HEK293 (cell line): ENCODE measurements at regions not wholly inside any gene's neighbourhood (a gene's known extent, or its start where the extent isn't known, plus 50 kb on each side); places are given as distances from the start of the nearest gene placed in this dataset.

Source experiments
- CTCF ChIA-PET: fragments of 350-600 bp; formaldehyde crosslinking; extraction: SDS; loops from one replicate; lab custom pipeline; 2021; ENCODE audit warnings: antibody characterized with exemption; lab: Yijun Ruan, JAX
- POLR2A ChIA-PET: fragments of 300-600 bp; formaldehyde crosslinking; extraction: SDS; loops from one replicate; lab custom pipeline; 2020; ENCODE audit warnings: antibody characterized with exemption, inconsistent platforms; lab: Yijun Ruan, JAX
- H3K27ac ChIP-seq: fragments of 200-500 bp; sonication (Bioruptor generic); 2 replicates; pipeline ENCODE4 v1.5.1; 2014; ENCODE audit warnings: low read depth, low read length, control low read depth, inconsistent platforms; ENCODE audit errors: extremely low read depth
- H3K36me3 ChIP-seq, 2 experiments: fragments of 200-500 bp in 1 of 2; sonication (Bioruptor generic) in 1 of 2; 1 replicate in 1 of 2; 2 replicates in 1 of 2; pipeline ENCODE4 v1.5.1; 2014 to 2017; ENCODE audit warnings: inconsistent platforms in 2 of 2, low read length in 2 of 2; ENCODE audit not compliant: control insufficient read depth in 2 of 2, insufficient read depth in 1 of 2
- H3K4me1 ChIP-seq: fragments of 200-500 bp; sonication (Bioruptor generic); 2 replicates; pipeline ENCODE4 v1.5.1; 2014; ENCODE audit warnings: mild to moderate bottlenecking, low read length, inconsistent platforms; ENCODE audit not compliant: control insufficient read depth, insufficient read depth
- H3K4me3 ChIP-seq: 2 replicates; pipeline ENCODE4 v1.5.1; 2011; ENCODE audit warnings: low read depth, mild to moderate bottlenecking, control low read depth, low read length, moderate library complexity
- H3K9me3 ChIP-seq: fragments of 200-500 bp; sonication (Bioruptor generic); 2 replicates; pipeline ENCODE4 v1.5.1; 2014; ENCODE audit warnings: low read depth, low read length, inconsistent platforms; ENCODE audit not compliant: control insufficient read depth, insufficient read depth
- KLF8 ChIP-seq: fragments of 450-650 bp; formaldehyde crosslinking; IDR thresholded peaks from 2 replicates; pipeline ENCODE4 v1.5.1; 2016; ENCODE audit warnings: missing biosample characterization, missing genetic modification characterization
- SP2 ChIP-seq: fragments of 450-650 bp; formaldehyde crosslinking; IDR thresholded peaks from 2 replicates; pipeline ENCODE4 v1.5.1; 2016; ENCODE audit warnings: missing biosample characterization, missing genetic modification characterization
- TRIM28 ChIP-seq: IDR thresholded peaks from 2 replicates; pipeline ENCODE4 v1.6.1; 2011; ENCODE audit warnings: low read length, control low read depth, borderline replicate concordance
- WT1 ChIP-seq: fragments of 450-650 bp; formaldehyde crosslinking; IDR thresholded peaks from 2 replicates; pipeline ENCODE4 v1.5.1; 2016; ENCODE audit warnings: missing biosample characterization, missing genetic modification characterization
- ZBTB20 ChIP-seq: fragments of 450-650 bp; formaldehyde crosslinking; IDR thresholded peaks from 2 replicates; pipeline ENCODE4 v1.5.1; 2016; ENCODE audit warnings: missing biosample characterization, missing genetic modification characterization
- ZBTB48 ChIP-seq: fragments of 450-650 bp; formaldehyde crosslinking; IDR thresholded peaks from 2 replicates; pipeline ENCODE4 v1.5.1; 2016; ENCODE audit warnings: missing biosample characterization, missing genetic modification characterization
- ZBTB8A ChIP-seq: fragments of 450-650 bp; formaldehyde crosslinking; IDR thresholded peaks from 2 replicates; pipeline ENCODE4 v1.5.1; 2016; ENCODE audit warnings: missing biosample characterization, missing genetic modification characterization
- ZNF114 ChIP-seq: fragments of 450-650 bp; formaldehyde crosslinking; IDR thresholded peaks from 2 replicates; pipeline ENCODE4 v1.5.0; 2017; ENCODE audit warnings: missing biosample characterization, missing genetic modification characterization
- ZNF394 ChIP-seq: fragments of 450-650 bp; formaldehyde crosslinking; IDR thresholded peaks from 2 replicates; pipeline ENCODE4 v1.5.1; 2016; ENCODE audit warnings: missing biosample characterization, missing genetic modification characterization, mild to moderate bottlenecking, moderate library complexity, borderline replicate concordance
- ZNF629 ChIP-seq: fragments of 450-650 bp; formaldehyde crosslinking; IDR thresholded peaks from 2 replicates; pipeline ENCODE4 v1.5.1; 2017; ENCODE audit warnings: missing biosample characterization, missing genetic modification characterization
- ZNF660 ChIP-seq: fragments of 450-650 bp; IDR thresholded peaks from 2 replicates; pipeline ENCODE4 v1.5.1; 2018; ENCODE audit warnings: missing biosample characterization, mild to moderate bottlenecking, missing genetic modification characterization
- ZNF707 ChIP-seq: fragments of 450-650 bp; formaldehyde crosslinking; IDR thresholded peaks from 2 replicates; pipeline ENCODE4 v1.5.1; 2016; ENCODE audit warnings: missing biosample characterization, missing genetic modification characterization
- ZXDB ChIP-seq: fragments of 450-650 bp; formaldehyde crosslinking; IDR thresholded peaks from 2 replicates; pipeline ENCODE4 v1.5.1; 2016; ENCODE audit warnings: missing biosample characterization, missing genetic modification characterization
- TF ChIP-seq, protein P1 (sequence below): fragments of 450-650 bp; formaldehyde crosslinking; IDR thresholded peaks from 2 replicates; pipeline ENCODE4 v1.5.1; 2016; ENCODE audit warnings: missing biosample characterization, missing genetic modification characterization
- TF ChIP-seq, protein P2 (sequence below): fragments of 450-650 bp; formaldehyde crosslinking; IDR thresholded peaks from 2 replicates; pipeline ENCODE4 v1.5.1; 2016; ENCODE audit warnings: missing biosample characterization, missing genetic modification characterization
- TF ChIP-seq, protein P3 (sequence below): fragments of 450-650 bp; formaldehyde crosslinking; IDR thresholded peaks from 2 replicates; pipeline ENCODE4 v1.5.1; 2016; ENCODE audit warnings: missing biosample characterization, missing genetic modification characterization
- TF ChIP-seq, protein P4 (sequence below): fragments of 450-650 bp; formaldehyde crosslinking; IDR thresholded peaks from 2 replicates; pipeline ENCODE4 v1.5.1; 2016; ENCODE audit warnings: missing biosample characterization, missing genetic modification characterization
- TF ChIP-seq, protein P5 (sequence below): sonication (generic); formaldehyde crosslinking; IDR thresholded peaks from 2 replicates; pipeline ENCODE4 v1.8.1; 2022; ENCODE audit warnings: mild to moderate bottlenecking, moderate library complexity, missing genetic modification reagents

DNA sequence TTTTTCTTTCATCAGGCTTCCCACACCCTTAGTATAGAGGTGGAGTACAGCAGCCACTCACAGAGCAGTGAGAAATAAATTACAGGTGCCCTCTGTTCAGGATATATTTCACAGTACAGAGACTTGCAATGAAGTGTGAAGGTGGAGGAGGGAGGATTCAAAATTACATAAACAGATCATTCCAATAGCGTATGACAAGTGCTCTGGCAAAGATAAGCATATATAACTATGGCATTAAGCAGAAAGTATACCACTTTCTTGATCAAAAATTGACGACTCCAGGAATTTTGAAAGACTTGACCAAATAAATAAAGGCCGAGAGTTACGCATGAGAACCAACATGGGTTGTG, 108.7 kb downstream of the GPX5 start:
- Histone ChIP-seq H3K9me3 (no peaks in the 10 kb centered on the region), H3K4me3 (peak overlapping the region; percentile 47), H3K4me1 (no peaks in the 10 kb centered on the region), H3K36me3 (no peaks in the 10 kb centered on the region)
- POLR2A ChIA-PET, result interaction anchor here (0.7 to 2.0 kb wide), 9 partner anchors 10 to 299 kb away, joined by 3 to 12 read pairs (median 6); partner anchors contain the start of gene ZSCAN31
- CTCF ChIA-PET, result interaction anchor here (0.6 to 1.5 kb wide), 8 partner anchors 12 to 699 kb away, joined by 3 to 5 read pairs (median 4); no protein-coding TSS in a partner anchor
- TF ChIP-seq, protein P1, sequence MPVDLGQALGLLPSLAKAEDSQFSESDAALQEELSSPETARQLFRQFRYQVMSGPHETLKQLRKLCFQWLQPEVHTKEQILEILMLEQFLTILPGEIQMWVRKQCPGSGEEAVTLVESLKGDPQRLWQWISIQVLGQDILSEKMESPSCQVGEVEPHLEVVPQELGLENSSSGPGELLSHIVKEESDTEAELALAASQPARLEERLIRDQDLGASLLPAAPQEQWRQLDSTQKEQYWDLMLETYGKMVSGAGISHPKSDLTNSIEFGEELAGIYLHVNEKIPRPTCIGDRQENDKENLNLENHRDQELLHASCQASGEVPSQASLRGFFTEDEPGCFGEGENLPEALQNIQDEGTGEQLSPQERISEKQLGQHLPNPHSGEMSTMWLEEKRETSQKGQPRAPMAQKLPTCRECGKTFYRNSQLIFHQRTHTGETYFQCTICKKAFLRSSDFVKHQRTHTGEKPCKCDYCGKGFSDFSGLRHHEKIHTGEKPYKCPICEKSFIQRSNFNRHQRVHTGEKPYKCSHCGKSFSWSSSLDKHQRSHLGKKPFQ (tag by site-specific recombination), result 0 out of 2 replicates have a peak, but pooled peaks have one; percentile 35
- TF ChIP-seq, protein P2, sequence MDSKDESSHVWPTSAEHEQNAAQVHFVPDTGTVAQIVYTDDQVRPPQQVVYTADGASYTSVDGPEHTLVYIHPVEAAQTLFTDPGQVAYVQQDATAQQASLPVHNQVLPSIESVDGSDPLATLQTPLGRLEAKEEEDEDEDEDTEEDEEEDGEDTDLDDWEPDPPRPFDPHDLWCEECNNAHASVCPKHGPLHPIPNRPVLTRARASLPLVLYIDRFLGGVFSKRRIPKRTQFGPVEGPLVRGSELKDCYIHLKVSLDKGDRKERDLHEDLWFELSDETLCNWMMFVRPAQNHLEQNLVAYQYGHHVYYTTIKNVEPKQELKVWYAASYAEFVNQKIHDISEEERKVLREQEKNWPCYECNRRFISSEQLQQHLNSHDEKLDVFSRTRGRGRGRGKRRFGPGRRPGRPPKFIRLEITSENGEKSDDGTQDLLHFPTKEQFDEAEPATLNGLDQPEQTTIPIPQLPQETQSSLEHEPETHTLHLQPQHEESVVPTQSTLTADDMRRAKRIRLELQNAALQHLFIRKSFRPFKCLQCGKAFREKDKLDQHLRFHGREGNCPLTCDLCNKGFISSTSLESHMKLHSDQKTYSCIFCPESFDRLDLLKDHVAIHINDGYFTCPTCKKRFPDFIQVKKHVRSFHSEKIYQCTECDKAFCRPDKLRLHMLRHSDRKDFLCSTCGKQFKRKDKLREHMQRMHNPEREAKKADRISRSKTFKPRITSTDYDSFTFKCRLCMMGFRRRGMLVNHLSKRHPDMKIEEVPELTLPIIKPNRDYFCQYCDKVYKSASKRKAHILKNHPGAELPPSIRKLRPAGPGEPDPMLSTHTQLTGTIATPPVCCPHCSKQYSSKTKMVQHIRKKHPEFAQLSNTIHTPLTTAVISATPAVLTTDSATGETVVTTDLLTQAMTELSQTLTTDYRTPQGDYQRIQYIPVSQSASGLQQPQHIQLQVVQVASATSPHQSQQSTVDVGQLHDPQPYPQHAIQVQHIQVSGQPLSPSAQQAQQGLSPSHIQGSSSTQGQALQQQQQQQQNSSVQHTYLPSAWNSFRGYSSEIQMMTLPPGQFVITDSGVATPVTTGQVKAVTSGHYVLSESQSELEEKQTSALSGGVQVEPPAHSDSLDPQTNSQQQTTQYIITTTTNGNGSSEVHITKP, result peak; percentile 90
- TF ChIP-seq ZNF707 (tag by site-specific recombination) (no peak), WT1 (tag by site-specific recombination) (peak; percentile 64; the same call in 1 of the 2 replicates)
- TF ChIP-seq, all 188 proteins: peak for 3
- peak overlapping the region; percentile 35; the same call in 1 of the 2 replicates for H3K27ac ChIP-seq

DNA sequence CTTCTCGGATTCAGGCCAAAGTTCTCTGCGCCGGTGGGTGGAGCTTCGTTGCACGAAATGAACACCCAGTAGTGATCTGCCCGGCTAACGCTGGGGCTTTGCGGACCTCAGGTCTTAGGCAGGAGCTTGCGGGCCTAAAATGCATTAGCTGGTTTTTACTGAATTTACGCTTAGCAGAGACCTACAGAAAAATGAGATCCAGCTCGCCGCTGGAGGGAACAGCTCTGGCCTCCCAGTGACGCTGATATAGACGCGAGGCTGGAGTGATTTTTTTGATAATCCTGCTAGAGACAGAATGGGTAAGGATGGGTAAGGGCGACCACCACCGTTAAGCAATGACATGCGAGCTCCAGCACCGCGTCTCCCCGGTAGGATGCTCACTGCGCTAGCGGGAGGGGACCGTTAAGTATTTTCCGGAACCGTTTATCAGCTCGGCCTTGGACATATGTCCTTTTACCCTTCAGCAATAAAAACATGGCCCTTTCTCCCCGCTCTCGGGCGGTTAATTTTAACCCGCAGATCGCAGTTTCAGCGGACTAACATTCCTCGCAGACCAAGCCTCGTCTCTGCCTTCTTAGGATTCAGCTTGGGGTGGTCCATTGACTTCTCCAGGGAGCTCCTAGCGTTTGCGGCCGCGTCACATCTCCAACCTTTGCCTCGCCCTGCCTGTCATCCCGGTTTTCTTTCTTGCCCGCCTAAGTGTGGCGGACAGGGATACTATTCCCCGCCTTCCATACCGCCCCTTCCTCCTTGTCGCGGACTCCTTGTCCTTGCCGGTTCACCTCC, 109.3 kb downstream of the GPX5 start:
- H3K4me1 ChIP-seq, result no peaks in the 10 kb centered on the region
- no peaks in the 10 kb centered on the region for H3K36me3 ChIP-seq
- H3K9me3 ChIP-seq, result no peaks in the 10 kb centered on the region
- peak overlapping the region; percentile 47 for H3K4me3 ChIP-seq
- POLR2A ChIA-PET, result interaction anchor here (0.7 to 2.0 kb wide), 12 partner anchors 9 to 1043 kb away, joined by 3 to 12 read pairs (median 4); partner anchors contain the start of gene ZSCAN31
- peak overlapping the region; percentile 35 for H3K27ac ChIP-seq
- CTCF ChIA-PET, result interaction anchor here (0.6 to 1.5 kb wide), 8 partner anchors 11 to 699 kb away, joined by 3 to 5 read pairs (median 4); no protein-coding TSS in a partner anchor
- TF ChIP-seq WT1 (tag by site-specific recombination) (peak; percentile 43; the same call in 1 of the 2 replicates), ZBTB48 (tag by site-specific recombination) (no peak; the same call in none of the 2 replicates), ZXDB (peak; percentile 62), ZBTB8A (tag by site-specific recombination) (peak; percentile 9; the same call in 1 of the 2 replicates), KLF8 (tag by site-specific recombination) (peak; percentile 71; the same call in 1 of the 2 replicates), TRIM28 (peak; percentile 29; the same call in 1 of the 2 replicates), ZNF660 (tag by site-specific recombination) (0 out of 2 replicates have a peak, but pooled peaks have one; percentile 33), ZNF629 (tag by site-specific recombination) (peak; percentile 9; the same call in 1 of the 2 replicates), SP2 (peak; percentile 88), ZNF114 (tag by site-specific recombination) (no peak), ZNF394 (no peak), ZBTB20 (tag by site-specific recombination) (peak; percentile 47)
- TF ChIP-seq, protein P3, sequence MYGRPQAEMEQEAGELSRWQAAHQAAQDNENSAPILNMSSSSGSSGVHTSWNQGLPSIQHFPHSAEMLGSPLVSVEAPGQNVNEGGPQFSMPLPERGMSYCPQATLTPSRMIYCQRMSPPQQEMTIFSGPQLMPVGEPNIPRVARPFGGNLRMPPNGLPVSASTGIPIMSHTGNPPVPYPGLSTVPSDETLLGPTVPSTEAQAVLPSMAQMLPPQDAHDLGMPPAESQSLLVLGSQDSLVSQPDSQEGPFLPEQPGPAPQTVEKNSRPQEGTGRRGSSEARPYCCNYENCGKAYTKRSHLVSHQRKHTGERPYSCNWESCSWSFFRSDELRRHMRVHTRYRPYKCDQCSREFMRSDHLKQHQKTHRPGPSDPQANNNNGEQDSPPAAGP (tag by site-specific recombination), result no peak
- TF ChIP-seq, protein P2, result peak; percentile 98
- TF ChIP-seq, protein P4, sequence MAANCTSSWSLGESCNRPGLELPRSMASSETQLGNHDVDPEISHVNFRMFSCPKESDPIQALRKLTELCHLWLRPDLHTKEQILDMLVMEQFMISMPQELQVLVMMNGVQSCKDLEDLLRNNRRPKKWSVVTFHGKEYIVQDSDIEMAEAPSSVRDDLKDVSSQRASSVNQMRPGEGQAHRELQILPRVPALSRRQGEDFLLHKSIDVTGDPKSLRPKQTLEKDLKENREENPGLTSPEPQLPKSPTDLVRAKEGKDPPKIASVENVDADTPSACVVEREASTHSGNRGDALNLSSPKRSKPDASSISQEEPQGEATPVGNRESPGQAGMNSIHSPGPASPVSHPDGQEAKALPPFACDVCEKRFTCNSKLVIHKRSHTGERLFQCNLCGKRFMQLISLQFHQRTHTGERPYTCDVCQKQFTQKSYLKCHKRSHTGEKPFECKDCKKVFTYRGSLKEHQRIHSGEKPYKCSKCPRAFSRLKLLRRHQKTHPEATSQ (tag by site-specific recombination), result no peak
- TF ChIP-seq, protein P5, sequence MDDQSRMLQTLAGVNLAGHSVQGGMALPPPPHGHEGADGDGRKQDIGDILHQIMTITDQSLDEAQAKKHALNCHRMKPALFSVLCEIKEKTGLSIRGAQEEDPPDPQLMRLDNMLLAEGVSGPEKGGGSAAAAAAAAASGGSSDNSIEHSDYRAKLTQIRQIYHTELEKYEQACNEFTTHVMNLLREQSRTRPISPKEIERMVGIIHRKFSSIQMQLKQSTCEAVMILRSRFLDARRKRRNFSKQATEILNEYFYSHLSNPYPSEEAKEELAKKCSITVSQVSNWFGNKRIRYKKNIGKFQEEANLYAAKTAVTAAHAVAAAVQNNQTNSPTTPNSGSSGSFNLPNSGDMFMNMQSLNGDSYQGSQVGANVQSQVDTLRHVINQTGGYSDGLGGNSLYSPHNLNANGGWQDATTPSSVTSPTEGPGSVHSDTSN, result 0 out of 2 replicates have a peak, but pooled peaks have one; percentile 36
